HG03442 (cell line): ENCODE measurements at regions not wholly inside any gene's neighbourhood (a gene's known extent, or its start where the extent isn't known, plus 50 kb on each side); places are given as distances from the start of the nearest gene placed in this dataset.

Source experiments
- ATAC-seq: cut with Tn5 transposase; IDR thresholded peaks from one replicate; pipeline ENCODE4 v1.9.1; 2021; ENCODE audit warnings: mild to moderate bottlenecking, moderate library complexity; ENCODE audit not compliant: unreplicated experiment

GRCh38 chr1:229023651-229024300, 247.1 kb upstream of the RAB4A start:
- ATAC-seq: no peak

- no peak for ATAC-seq
These were observed 246.3 kb upstream of the RAB4A start for GRCh38 chr1:229024528-229025130.

- no peak for ATAC-seq
These were observed 245.3 kb upstream of the RAB4A start for GRCh38 chr1:229025576-229025975.

GRCh38 chr1:229027158-229027557, 243.8 kb upstream of the RAB4A start:
- no peak for ATAC-seq

GRCh38 chr1:229027622-229028182, 243.2 kb upstream of the RAB4A start:
- ATAC-seq: no peak

- no peak for ATAC-seq
These were observed 242.4 kb upstream of the RAB4A start for GRCh38 chr1:229028544-229028943.

- ATAC-seq: no peak
These were observed 241.7 kb upstream of the RAB4A start for GRCh38 chr1:229028987-229029878.

- no peak for ATAC-seq
These were observed 241.1 kb upstream of the RAB4A start for GRCh38 chr1:229029879-229030235.

GRCh38 chr1:229030630-229031029, 240.3 kb upstream of the RAB4A start:
- no peak for ATAC-seq

GRCh38 chr1:229031061-229031460, 239.8 kb upstream of the RAB4A start:
- ATAC-seq: no peak

- no peak for ATAC-seq
These were observed 239.2 kb upstream of the RAB4A start for GRCh38 chr1:229031481-229032341.

- no peak for ATAC-seq
These were observed 238.5 kb upstream of the RAB4A start for GRCh38 chr1:229032375-229032774.

GRCh38 chr1:229033480-229033879, 237.4 kb upstream of the RAB4A start:
- no peak for ATAC-seq

GRCh38 chr1:229034342-229034741, 236.6 kb upstream of the RAB4A start:
- ATAC-seq: no peak

GRCh38 chr1:229035054-229035747, 235.7 kb upstream of the RAB4A start:
- ATAC-seq: peak; percentile 93

- ATAC-seq: no peak
These were observed 235.2 kb upstream of the RAB4A start for GRCh38 chr1:229035748-229036082.

GRCh38 chr1:229037806-229038405, 233.0 kb upstream of the RAB4A start:
- ATAC-seq: no peak

GRCh38 chr1:229040630-229041358, 230.1 kb upstream of the RAB4A start:
- no peak for ATAC-seq

GRCh38 chr1:229041946-229042345, 229.0 kb upstream of the RAB4A start:
- no peak for ATAC-seq
